Type B pancreatic cell (in vitro differentiated cells): ENCODE measurements at regions not wholly inside any gene's neighbourhood (a gene's known extent, or its start where the extent isn't known, plus 50 kb on each side); places are given as distances from the start of the nearest gene placed in this dataset.

Experiments used
- DNase-seq: peaks from one replicate; pipeline ENCODE4 v3.0.0; 2021; ENCODE audit warnings: mixed read lengths; ENCODE audit not compliant: unreplicated experiment; ENCODE audit errors: extremely low spot score
- H3K27ac Mint-ChIP-seq: 2 replicates; pipeline ENCODE4 v1.8.0; 2021; ENCODE audit warnings: mild to moderate bottlenecking, mixed read lengths
- H3K27me3 Mint-ChIP-seq: 2 replicates; pipeline ENCODE4 v1.8.0; 2021; ENCODE audit warnings: mixed read lengths
- H3K36me3 Mint-ChIP-seq: 2 replicates; pipeline ENCODE4 v1.8.0; 2021; ENCODE audit warnings: mixed read lengths
- H3K4me1 Mint-ChIP-seq: one replicate; pipeline ENCODE4 v1.8.0; 2021; ENCODE audit warnings: mixed read lengths; ENCODE audit not compliant: unreplicated experiment
- H3K4me3 Mint-ChIP-seq: 2 replicates; pipeline ENCODE4 v1.8.0; 2021; ENCODE audit warnings: mild to moderate bottlenecking, mixed read lengths
- H3K9me3 Mint-ChIP-seq: 2 replicates; pipeline ENCODE4 v1.8.0; 2021; ENCODE audit warnings: mixed read lengths
- CTCF ChIP-seq: fragments of 200-600 bp; sonication (generic); conservative IDR thresholded peaks from 2 replicates; pipeline ENCODE4 v1.5.0; 2021; ENCODE audit warnings: antibody characterized with exemption, mild to moderate bottlenecking

GRCh38 chr9:95822583-95823431 is 52.7 kb upstream of the ERCC6L2 start:
- H3K4me3 Mint-ChIP-seq: no peak overlapping the region
- TF ChIP-seq CTCF: no peak
- peak overlapping the region; percentile 79 for H3K27ac Mint-ChIP-seq
- H3K36me3 Mint-ChIP-seq: peaks cover 17% of the 10 kb centered on the region
- peaks cover 8% of the 10 kb centered on the region for H3K9me3 Mint-ChIP-seq
- DNase-seq: no peak
- no peaks in the 10 kb centered on the region for H3K27me3 Mint-ChIP-seq
- H3K4me1 Mint-ChIP-seq: peaks cover 8% of the 10 kb centered on the region

GRCh38 chr9:95822015-95822414 is 53.5 kb upstream of the ERCC6L2 start:
- no peak overlapping the region for H3K4me3 Mint-ChIP-seq
- H3K36me3 Mint-ChIP-seq: peaks cover 19% of the 10 kb centered on the region
- DNase-seq: no peak
- no peak overlapping the region for H3K27ac Mint-ChIP-seq
- H3K4me1 Mint-ChIP-seq: peaks cover 8% of the 10 kb centered on the region
- TF ChIP-seq CTCF: no peak
- peaks cover 8% of the 10 kb centered on the region for H3K9me3 Mint-ChIP-seq
- H3K27me3 Mint-ChIP-seq: no peaks in the 10 kb centered on the region

- no peaks in the 10 kb centered on the region for H3K27me3 Mint-ChIP-seq
- no peak for DNase-seq
- H3K4me1 Mint-ChIP-seq: peaks cover 16% of the 10 kb centered on the region
- peaks cover 16% of the 10 kb centered on the region for H3K9me3 Mint-ChIP-seq
- peaks cover 26% of the 10 kb centered on the region for H3K36me3 Mint-ChIP-seq
- no peak for TF ChIP-seq CTCF
- no peak overlapping the region for H3K27ac Mint-ChIP-seq
- H3K4me3 Mint-ChIP-seq: no peak overlapping the region
Observed at GRCh38 chr9:95820074-95820473, 55.4 kb upstream of the ERCC6L2 start.

- H3K27me3 Mint-ChIP-seq: no peaks in the 10 kb centered on the region
- H3K4me1 Mint-ChIP-seq: peaks cover 17% of the 10 kb centered on the region
- no peak for DNase-seq
- no peak overlapping the region for H3K27ac Mint-ChIP-seq
- no peak overlapping the region for H3K4me3 Mint-ChIP-seq
- peaks cover 30% of the 10 kb centered on the region for H3K36me3 Mint-ChIP-seq
- no peak for TF ChIP-seq CTCF
- peaks cover 16% of the 10 kb centered on the region for H3K9me3 Mint-ChIP-seq
Observed at GRCh38 chr9:95819636-95820035, 55.9 kb upstream of the ERCC6L2 start.

GRCh38 chr9:95817205-95817604 is 58.3 kb upstream of the ERCC6L2 start:
- Mint-ChIP-seq H3K4me1 (peaks cover 11% of the 10 kb centered on the region), H3K36me3 (peaks cover 39% of the 10 kb centered on the region), H3K4me3 (no peak overlapping the region), H3K27me3 (no peaks in the 10 kb centered on the region), H3K9me3 (peaks cover 12% of the 10 kb centered on the region), H3K27ac (no peak overlapping the region)
- no peak for DNase-seq
- TF ChIP-seq CTCF: no peak
